HCT116 (cell line): ENCODE measurements at regions not wholly inside any gene's neighbourhood (a gene's known extent, or its start where the extent isn't known, plus 50 kb on each side); places are given as distances from the start of the nearest gene placed in this dataset.

Source experiments
- ATAC-seq: fragments of 200-7000 bp; cut with Tn5 transposase; 2 replicates; pipeline ENCODE4 v1.9.1; 2020; ENCODE audit warnings: mild to moderate bottlenecking, moderate library complexity
- BruUV-seq: library from RNA; stranded (reverse); fragments of 400-500 nt; replicated peaks from 2 replicates; lab custom pipeline; 2021; lab: Mats Ljungman, UMichigan
- CTCF ChIA-PET: fragments of 300-600 bp; sonication (Branson Sonifier 250); formaldehyde crosslinking; loops from one replicate; lab custom pipeline; 2021; ENCODE audit warnings: antibody characterized with exemption; lab: Charles Lee
- POLR2A ChIA-PET: fragments of 300-600, 350-600 bp; sonication (Branson Sonifier 250); formaldehyde crosslinking; loops from one replicate; lab custom pipeline; 2021; ENCODE audit warnings: antibody characterized with exemption; lab: Charles Lee
- RAD21 ChIA-PET, 2 experiments: fragments of 300-600 bp; sonication (Branson Sonifier 250); formaldehyde crosslinking; loops; one replicate each; lab custom pipeline; 2023; ENCODE audit warnings: low total read pairs in 2 of 2; ENCODE audit not compliant: uncharacterized antibody in 2 of 2, unreplicated experiment in 2 of 2, low non-redundant PET in 1 of 2; lab: Charles Lee
- DNase-seq: peaks from one replicate; pipeline ENCODE4 v3.0.0-alpha.2; 2010; ENCODE audit warnings: low read depth, low spot score
- H2AFZ ChIP-seq: fragments of 200-600 bp; shearing (Covaris generic), sonication (generic); 2 replicates; pipeline ENCODE4 v1.6.1; 2017; ENCODE audit warnings: low read depth, mixed run types, mixed read lengths, antibody characterized with exemption, low read length; ENCODE audit not compliant: poor library complexity, severe bottlenecking
- H3K27ac ChIP-seq: 2 replicates; pipeline ENCODE4 v1.5.1; 2012; ENCODE audit warnings: low read depth, low read length
- H3K27me3 ChIP-seq: fragments of 200-600 bp; sonication (generic); 2 replicates; pipeline ENCODE4 v1.6.1; 2016; ENCODE audit warnings: mixed run types, low read length, mixed read lengths; ENCODE audit not compliant: insufficient read depth
- H3K36me3 ChIP-seq, 2 experiments: fragments of 200-500 bp in 1 of 2; fragments of 200-600 bp in 1 of 2; sonication (Bioruptor generic) in 1 of 2; sonication (generic) in 1 of 2; 2 replicates each; pipeline versions ENCODE4 v1.5.1 to v1.6.1; 2014 to 2016; ENCODE audit warnings: low read length in 2 of 2, inconsistent platforms in 1 of 2, mixed read lengths in 1 of 2, mixed run types in 1 of 2; ENCODE audit not compliant: insufficient read depth in 2 of 2, control insufficient read depth in 1 of 2
- H3K4me1 ChIP-seq, 2 experiments: fragments of 200-600 bp in 1 of 2; sonication (generic) in 1 of 2; 2 replicates each; pipeline versions ENCODE4 v1.5.1 to v1.6.1; 2012 to 2017; ENCODE audit warnings: low read length in 2 of 2, inconsistent platforms in 1 of 2, mild to moderate bottlenecking in 1 of 2, mixed read lengths in 1 of 2, mixed run types in 1 of 2, moderate library complexity in 1 of 2; ENCODE audit not compliant: insufficient read depth in 2 of 2, control insufficient read depth in 1 of 2
- H3K4me2 ChIP-seq: fragments of 200-600 bp; sonication (generic); 2 replicates; pipeline ENCODE4 v1.6.1; 2017; ENCODE audit warnings: mixed run types, low read length, mixed read lengths
- H3K4me3 ChIP-seq, 2 experiments: fragments of 200-600 bp in 1 of 2; sonication (generic) in 1 of 2; replicated peaks in 1 of 2; 2 replicates each; pipeline ENCODE4 v1.5.1; 2011 to 2016; ENCODE audit warnings: low read length in 2 of 2, control low read depth in 1 of 2, low read depth in 1 of 2, mild to moderate bottlenecking in 1 of 2, mixed read lengths in 1 of 2, mixed run types in 1 of 2
- H3K79me2 ChIP-seq: fragments of 200-600 bp; sonication (generic); 2 replicates; pipeline ENCODE4 v1.6.1; 2017; ENCODE audit warnings: mild to moderate bottlenecking, mixed run types, low read length, moderate library complexity, mixed read lengths; ENCODE audit not compliant: insufficient read depth
- H3K9ac ChIP-seq: fragments of 200-600 bp; sonication (generic); 2 replicates; pipeline ENCODE4 v1.6.1; 2016; ENCODE audit warnings: low read length, mixed read lengths
- H3K9me2 ChIP-seq: fragments of 200-600 bp; sonication (generic), shearing (Covaris generic); 2 replicates; pipeline ENCODE4 v1.6.1; 2017; ENCODE audit warnings: mixed run types, mild to moderate bottlenecking, moderate library complexity; ENCODE audit not compliant: insufficient read depth
- H3K9me3 ChIP-seq, 2 experiments: fragments of 200-500 bp in 1 of 2; fragments of 200-600 bp in 1 of 2; sonication (Bioruptor generic) in 1 of 2; sonication (generic) in 1 of 2; 2 replicates each; pipeline ENCODE4 v1.6.1; 2014 to 2017; ENCODE audit warnings: low read length in 2 of 2, mixed read lengths in 2 of 2, inconsistent platforms in 1 of 2, low read depth in 1 of 2, mild to moderate bottlenecking in 1 of 2, mixed run types in 1 of 2, moderate library complexity in 1 of 2; ENCODE audit not compliant: control insufficient read depth in 1 of 2, insufficient read depth in 1 of 2
- H4K20me1 ChIP-seq: fragments of 200-600 bp; sonication (generic), shearing (Covaris generic); 2 replicates; pipeline ENCODE4 v1.6.1; 2017; ENCODE audit warnings: mixed run types, mild to moderate bottlenecking, moderate library complexity; ENCODE audit not compliant: insufficient read depth
- EGR1 ChIP-seq: IDR thresholded peaks from 2 replicates; pipeline ENCODE4 v1.6.1; 2012; ENCODE audit warnings: low read depth
- FOSL1 ChIP-seq: IDR thresholded peaks from 2 replicates; pipeline ENCODE4 v1.6.1; 2012; ENCODE audit warnings: low read depth
- JUND ChIP-seq: IDR thresholded peaks from 2 replicates; pipeline ENCODE4 v1.6.1; 2012
- POLR2AphosphoS5 ChIP-seq: IDR thresholded peaks from 2 replicates; pipeline ENCODE4 v1.6.1; 2011; ENCODE audit warnings: mild to moderate bottlenecking, low read depth, low read length, moderate library complexity
- RAD21 ChIP-seq: IDR thresholded peaks from 2 replicates; pipeline ENCODE4 v1.6.1; 2012; ENCODE audit warnings: low read depth, mild to moderate bottlenecking
- SRF ChIP-seq: IDR thresholded peaks from 2 replicates; pipeline ENCODE4 v1.6.1; 2012; ENCODE audit warnings: low read depth
- TCF7L2 ChIP-seq: IDR thresholded peaks from 2 replicates; pipeline ENCODE4 v1.7.0; 2011; ENCODE audit warnings: borderline replicate concordance, inconsistent platforms; ENCODE audit not compliant: insufficient read depth, insufficient read length; ENCODE audit errors: extremely low read depth
- YY1 ChIP-seq: IDR thresholded peaks from 2 replicates; pipeline ENCODE4 v1.6.1; 2011; ENCODE audit warnings: low read length, low read depth, moderate library complexity, mild to moderate bottlenecking; ENCODE audit not compliant: insufficient replicate concordance; ENCODE audit errors: extremely low read depth
- ZFX ChIP-seq: fragments of 450-650 bp; IDR thresholded peaks from 2 replicates; pipeline ENCODE4 v1.6.1; 2017
- intact Hi-C: fragments of 100-400 bp; cut with micrococcal nuclease; formaldehyde crosslinking; loops from 2 replicates; pipeline ENCODE4 v1.10.0; 2022
- TF ChIP-seq, protein P1 (sequence below), 3 experiments: fragments of 200-600 bp in 1 of 3; sonication (generic) in 1 of 3; IDR thresholded peaks in 2 of 3; conservative IDR thresholded peaks in 1 of 3; 2 replicates each; pipeline ENCODE4 v1.5.1; 2012 to 2017; ENCODE audit warnings: low read depth in 2 of 3, low read length in 2 of 3, antibody characterized with exemption in 1 of 3, borderline replicate concordance in 1 of 3, control low read depth in 1 of 3, mild to moderate bottlenecking in 1 of 3, mixed read lengths in 1 of 3, mixed run types in 1 of 3, moderate library complexity in 1 of 3; ENCODE audit not compliant: insufficient read depth in 1 of 3
- TF ChIP-seq, protein P2 (sequence below): IDR thresholded peaks from 2 replicates; pipeline ENCODE4 v1.6.1; 2011; ENCODE audit warnings: mild to moderate bottlenecking, low read length, moderate library complexity; ENCODE audit not compliant: insufficient replicate concordance; ENCODE audit errors: extremely low read depth

DNA sequence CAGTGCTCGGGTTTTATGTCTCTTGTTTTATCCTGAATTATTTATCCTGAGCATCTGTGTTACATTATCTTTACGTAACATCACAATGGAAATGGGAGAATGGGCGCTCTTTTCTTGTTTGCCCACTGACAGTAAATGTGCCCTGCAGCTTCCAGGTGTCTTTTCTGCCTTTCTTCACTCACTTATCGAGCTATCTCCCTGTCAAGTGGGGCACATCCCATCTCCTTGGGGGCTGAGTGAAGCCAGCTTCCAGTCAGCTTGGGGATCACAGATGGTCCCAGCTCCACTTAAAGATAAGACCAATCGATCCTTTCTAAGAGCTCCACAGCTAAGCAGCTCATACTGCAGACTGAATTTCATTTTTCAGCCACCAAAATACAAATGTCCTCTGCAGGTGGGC lies 125.8 kb downstream of the KBTBD8 start:
- H3K9me3 ChIP-seq: no peaks in the 10 kb centered on the region
- H3K4me1 ChIP-seq: no peaks in the 10 kb centered on the region
- no peak overlapping the region for H3K27ac ChIP-seq
- intact Hi-C loops: no loop called here
- H3K9me2 ChIP-seq: no peaks in the 10 kb centered on the region
- no peak overlapping the region for H2AFZ ChIP-seq
- no peak overlapping the region for H3K4me3 ChIP-seq
- no peak for ATAC-seq
- no peak overlapping the region for H3K9ac ChIP-seq
- no peaks in the 10 kb centered on the region for H3K79me2 ChIP-seq
- CTCF ChIA-PET: no interaction called here
- POLR2A ChIA-PET: no interaction called here
- BruUV-seq: no TSS peak
- H4K20me1 ChIP-seq: no peaks in the 10 kb centered on the region
- DNase-seq: no peak
- RAD21 ChIA-PET: no interaction called here
- H3K27me3 ChIP-seq: 0 out of 2 replicates have a peak, but pooled peaks cover 7% of the 10 kb centered on the region
- TF ChIP-seq TCF7L2 (no peak), RAD21 (no peak), ZFX (no peak), YY1 (no peak), EGR1 (no peak), JUND (no peak), FOSL1 (no peak), SRF (no peak), POLR2AphosphoS5 (no peak)
- TF ChIP-seq, protein P1, sequence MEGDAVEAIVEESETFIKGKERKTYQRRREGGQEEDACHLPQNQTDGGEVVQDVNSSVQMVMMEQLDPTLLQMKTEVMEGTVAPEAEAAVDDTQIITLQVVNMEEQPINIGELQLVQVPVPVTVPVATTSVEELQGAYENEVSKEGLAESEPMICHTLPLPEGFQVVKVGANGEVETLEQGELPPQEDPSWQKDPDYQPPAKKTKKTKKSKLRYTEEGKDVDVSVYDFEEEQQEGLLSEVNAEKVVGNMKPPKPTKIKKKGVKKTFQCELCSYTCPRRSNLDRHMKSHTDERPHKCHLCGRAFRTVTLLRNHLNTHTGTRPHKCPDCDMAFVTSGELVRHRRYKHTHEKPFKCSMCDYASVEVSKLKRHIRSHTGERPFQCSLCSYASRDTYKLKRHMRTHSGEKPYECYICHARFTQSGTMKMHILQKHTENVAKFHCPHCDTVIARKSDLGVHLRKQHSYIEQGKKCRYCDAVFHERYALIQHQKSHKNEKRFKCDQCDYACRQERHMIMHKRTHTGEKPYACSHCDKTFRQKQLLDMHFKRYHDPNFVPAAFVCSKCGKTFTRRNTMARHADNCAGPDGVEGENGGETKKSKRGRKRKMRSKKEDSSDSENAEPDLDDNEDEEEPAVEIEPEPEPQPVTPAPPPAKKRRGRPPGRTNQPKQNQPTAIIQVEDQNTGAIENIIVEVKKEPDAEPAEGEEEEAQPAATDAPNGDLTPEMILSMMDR (IDR thresholded peaks at IDR 0.05 in 2 of 3, conservative IDR thresholded peaks at IDR 0.05 in 1 of 3; ENCODE audit: borderline replicate concordance in 1 of 3, insufficient read depth in 1 of 3, low read depth in 2 of 3, low read length in 2 of 3): no peak
- TF ChIP-seq, protein P2, sequence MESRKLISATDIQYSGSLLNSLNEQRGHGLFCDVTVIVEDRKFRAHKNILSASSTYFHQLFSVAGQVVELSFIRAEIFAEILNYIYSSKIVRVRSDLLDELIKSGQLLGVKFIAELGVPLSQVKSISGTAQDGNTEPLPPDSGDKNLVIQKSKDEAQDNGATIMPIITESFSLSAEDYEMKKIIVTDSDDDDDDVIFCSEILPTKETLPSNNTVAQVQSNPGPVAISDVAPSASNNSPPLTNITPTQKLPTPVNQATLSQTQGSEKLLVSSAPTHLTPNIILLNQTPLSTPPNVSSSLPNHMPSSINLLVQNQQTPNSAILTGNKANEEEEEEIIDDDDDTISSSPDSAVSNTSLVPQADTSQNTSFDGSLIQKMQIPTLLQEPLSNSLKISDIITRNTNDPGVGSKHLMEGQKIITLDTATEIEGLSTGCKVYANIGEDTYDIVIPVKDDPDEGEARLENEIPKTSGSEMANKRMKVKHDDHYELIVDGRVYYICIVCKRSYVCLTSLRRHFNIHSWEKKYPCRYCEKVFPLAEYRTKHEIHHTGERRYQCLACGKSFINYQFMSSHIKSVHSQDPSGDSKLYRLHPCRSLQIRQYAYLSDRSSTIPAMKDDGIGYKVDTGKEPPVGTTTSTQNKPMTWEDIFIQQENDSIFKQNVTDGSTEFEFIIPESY: no peak
- H3K4me2 ChIP-seq: no peak overlapping the region
- no peaks in the 10 kb centered on the region for H3K36me3 ChIP-seq
